Stimulated activated CD4-positive, alpha-beta T cell treated with anti-CD3 and anti-CD28 coated beads, Interleukin-2, amount 100 ng/mL, for 48 hours (primary cell): ENCODE measurements at regions not wholly inside any gene's neighbourhood (a gene's known extent, or its start where the extent isn't known, plus 50 kb on each side); places are given as distances from the start of the nearest gene placed in this dataset.

ENCODE experiments used
- DNase-seq, 2 donors: peaks; one replicate each; pipeline ENCODE4 v3.0.0-alpha.2; 2020

DNA sequence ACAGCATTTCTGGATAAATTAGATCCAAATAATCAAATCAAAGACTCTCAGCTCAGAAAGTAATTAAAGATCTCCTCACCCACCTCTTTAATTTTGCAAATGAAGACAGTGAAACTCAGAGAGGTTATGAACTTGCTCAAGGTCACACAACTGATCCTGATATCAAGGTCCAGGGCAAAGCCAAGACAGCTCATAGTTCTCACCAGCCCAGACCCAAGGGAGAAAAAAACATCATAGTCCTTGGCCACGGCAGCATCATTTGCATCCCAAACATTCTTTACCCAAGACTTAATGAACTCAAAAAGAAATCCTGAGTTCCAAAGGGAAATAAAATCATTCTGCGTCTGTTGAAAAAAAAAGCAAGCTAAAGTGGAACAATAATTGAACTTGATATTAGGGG, 112.1 kb downstream of the DAD1 start:
- no peak for DNase-seq

DNA sequence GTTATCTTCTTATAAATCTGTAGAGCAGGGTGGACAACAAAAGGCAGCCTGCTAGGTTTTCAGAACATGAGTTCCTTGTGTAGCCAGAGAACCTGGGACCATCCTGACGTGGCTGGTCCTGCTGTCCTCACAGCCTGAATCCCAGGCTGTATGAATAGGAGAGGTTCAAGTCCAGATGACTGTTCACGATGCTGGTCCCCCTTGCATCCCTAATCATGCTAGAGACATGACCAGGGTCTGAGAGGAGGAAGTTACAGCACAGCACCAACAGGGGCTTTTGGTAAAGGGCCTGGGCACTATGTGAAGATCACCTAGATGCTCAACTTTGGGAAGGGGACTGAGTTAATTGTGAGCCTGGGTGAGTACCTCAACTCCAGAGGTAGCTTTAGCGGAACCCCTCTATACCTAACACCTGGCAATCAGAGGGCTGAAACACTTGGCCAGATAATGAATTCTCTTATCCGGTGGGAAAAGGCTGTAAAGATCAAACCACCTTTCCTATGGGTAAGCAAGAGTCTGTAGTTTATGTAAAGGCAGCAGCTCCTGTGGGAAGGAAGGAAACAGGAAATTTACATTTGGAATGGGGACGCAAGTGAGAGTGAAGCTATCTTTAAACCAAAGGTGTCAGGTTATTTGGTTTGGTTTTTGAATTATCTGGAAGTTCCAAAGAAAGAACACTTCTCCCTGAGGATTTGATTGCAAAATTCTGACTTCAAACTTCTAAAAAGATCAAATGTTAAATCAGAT, 112.8 kb downstream of the DAD1 start:
- DNase-seq = no peak

DNA sequence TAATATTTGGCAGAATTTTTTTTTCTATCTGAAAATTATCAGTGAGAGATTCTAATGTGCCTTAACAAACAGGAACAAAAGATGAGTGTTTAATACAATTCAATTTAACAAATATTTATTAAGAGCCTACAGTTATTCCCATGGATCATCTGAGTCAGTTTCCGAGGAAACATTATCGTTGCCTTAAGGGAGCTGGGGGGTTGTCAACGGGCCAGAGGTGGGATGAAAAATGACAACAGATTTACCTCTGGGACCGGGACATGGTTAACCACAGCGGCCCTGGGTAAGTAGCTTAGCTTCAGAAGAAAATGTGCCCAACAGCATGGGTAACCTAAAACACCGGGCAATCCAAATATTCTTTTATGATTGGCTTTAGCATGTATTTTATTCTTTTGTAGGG, 113.6 kb downstream of the DAD1 start:
- no peak for DNase-seq

DNA sequence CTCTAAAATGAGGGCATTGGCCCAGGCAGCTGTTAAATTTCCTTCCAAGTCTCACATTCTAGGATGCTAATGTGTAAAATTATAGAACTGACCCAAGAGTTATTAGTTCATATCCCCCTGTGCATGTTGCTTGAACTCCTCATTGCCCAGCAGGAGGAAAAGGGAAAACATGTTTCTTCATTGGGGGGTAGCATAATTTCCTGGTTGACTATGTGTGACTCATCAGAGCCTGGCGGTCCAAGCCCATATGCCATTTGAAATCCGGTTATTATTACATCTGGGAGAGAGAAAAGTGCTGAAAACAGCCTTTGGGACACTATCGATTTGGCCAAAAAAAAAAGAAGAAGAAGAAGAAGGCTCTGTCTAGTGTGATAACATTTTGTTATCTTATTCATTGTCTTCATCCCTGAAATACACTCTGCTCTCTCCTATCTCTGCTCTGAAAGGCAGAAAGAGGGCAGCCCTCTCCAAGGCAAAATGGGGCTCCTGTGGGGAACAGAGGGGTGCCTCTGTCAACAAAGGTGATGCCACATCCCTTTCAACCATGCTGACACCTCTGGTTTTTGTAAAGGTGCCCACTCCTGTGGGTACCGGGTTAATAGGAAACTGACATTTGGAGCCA, 114.2 kb downstream of the DAD1 start:
- no peak for DNase-seq

DNA sequence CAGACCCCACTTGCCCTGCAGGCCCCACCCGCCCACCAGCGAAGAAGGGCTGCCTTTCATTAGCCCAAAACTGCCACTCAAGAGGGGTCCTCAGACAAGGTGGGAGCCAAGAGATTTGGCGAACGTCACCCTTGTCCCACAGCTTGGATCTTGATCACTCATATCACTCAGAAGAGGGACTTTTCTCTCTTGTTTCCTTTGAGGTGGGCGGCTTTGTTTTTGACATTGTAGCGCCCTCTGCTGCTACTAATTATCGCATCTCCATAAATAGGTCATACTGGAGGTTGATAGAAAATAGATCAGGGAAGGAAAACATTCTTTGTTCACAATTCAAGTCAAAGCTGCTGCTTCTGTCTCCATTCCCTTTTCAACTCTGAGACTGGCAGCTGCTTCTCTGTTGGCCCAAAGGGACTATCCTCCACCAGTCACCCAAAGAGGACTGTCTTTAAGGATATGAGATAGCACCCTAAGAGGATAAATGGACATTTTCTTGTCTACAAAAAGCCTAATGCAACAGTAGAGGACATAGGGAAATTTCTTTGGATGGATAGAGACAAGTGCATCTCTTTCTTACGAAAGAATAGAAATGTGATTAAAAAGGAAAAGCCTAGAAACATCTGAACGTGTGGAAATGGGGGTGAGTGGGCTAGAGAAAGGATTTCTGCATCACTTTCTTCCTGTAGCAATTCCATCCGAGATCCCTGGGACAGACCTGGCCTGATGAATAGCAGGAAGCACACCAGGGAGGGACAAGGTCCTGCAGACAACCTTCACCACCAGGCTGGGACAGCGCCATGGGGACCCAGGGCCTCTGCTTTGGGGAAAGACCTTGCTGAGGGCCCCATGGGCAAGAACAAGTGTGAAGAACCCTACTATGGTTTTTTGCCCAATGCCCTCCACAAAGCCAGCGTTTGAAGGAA, 115.8 kb downstream of the DAD1 start:
- DNase-seq = no peak

DNA sequence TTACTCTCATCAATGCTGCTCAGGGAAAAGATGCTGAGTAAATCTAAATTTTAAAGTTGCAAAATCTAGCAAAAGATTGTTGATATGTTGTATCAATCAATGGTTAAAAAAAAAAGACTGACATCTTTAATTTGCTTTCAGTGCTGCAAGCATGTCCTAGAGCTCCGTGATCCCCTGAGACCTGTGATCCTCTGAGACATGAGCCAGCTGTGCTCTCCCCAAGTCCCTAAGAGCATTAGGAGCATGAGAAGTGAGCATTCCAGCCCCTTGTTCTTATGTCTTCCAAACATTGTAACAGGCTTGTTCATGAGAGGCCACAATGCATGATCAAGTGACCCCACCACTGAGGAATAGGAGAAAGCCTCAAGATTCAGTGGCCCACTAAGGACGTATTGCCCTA, 116.6 kb downstream of the DAD1 start:
- no peak for DNase-seq

DNA sequence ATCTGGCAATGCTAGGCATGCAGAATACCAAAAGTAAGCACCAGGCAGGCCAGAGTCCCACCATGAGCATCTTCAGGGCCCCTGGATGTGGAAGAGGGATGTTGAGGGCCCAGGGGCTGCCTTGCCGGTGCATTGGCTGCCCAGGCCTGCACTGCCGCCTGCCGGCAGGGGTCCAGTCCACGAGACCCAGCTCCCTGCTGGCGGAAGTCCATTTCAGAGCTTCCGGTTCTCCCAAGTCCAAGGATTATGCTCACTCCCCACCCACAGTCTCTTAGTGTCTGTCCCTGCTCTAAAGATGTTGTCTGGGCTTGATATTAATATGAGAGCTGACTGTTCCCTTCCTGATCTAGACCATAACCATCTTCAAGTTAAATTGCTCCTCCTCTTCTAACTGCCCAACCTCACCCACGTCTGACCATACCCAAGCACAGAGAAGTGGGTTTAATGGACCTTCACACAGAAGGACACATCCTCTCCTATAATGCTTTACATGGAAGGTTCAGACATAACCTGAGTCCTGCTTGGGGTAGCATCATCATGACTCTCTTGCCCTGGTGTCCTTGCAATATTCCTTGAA, 117.4 kb downstream of the DAD1 start:
- DNase-seq = no peak

DNA sequence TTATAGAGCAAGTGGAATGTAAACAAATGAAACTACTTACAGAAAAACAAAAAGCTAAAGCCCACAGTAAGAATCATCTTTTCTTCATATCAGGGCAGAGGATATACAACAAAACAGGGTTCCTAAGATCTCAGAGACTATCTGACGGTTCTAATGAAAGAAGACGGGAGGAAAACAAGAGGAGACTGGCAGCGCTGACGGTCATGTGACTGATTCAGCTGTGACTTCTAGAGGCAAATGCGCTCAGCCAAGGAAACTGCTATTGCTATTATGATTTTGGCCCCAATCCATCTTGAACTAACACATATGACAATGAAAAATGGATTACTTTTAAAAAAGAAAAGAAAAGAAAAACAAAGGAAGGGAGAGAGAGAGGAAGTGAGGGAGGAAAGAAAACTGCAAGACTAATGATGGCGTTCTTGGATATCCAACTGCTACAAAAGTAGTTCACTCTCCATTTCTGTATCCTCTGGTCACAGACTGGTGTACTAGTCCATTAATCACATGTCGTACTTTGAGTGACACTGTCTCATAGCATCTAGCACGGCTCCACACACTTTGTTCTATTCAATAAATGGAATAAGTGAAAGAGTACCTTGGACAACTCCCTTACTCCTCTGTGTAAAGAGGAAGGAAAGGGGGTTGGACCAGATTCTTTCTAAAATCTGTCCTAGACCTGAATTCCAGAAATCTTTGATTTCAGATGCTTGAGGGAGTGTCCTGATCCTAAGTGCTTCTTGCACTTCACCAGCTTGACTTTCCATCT, 119.3 kb downstream of the DAD1 start:
- DNase-seq = no peak

DNA sequence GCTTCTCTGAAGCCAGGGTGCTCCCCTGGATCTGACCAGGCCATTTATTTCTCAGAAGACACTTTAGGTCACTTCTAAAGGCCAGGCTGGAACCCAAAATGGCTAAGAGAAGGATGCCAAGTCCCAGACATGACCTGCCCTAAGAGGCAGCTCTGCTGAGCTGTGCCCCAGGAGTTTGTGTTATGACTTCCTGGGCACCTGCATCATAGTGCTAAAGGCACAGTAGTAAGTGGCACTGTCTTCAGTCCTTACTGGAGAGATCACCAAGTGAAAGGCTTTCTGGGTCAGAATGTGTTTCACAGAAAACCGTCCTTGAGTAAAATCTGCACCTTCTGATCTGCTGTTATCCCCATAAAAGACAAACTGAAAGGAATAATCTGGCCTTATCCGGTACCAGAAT, 120.2 kb downstream of the DAD1 start:
- DNase-seq = no peak

DNA sequence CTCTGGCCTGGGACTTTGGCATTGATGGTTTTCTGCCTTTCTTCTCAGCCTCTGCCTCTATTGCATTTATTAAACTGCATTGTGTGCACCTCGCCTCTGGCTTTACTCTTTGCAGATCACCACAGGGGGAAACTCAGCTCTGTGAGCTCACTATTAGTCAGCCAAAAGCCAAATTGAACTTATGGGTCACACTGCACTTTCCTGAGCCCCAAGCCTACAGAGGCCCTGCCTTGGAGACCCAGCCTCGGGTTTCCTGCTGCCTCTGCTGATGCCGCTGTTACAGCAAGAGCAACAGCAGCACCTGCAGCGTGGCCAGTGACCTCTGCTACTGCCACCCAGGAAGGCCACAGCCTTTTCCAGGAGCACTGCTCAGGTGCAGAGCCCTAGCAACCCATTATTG, 122.5 kb downstream of the DAD1 start:
- DNase-seq = no peak

DNA sequence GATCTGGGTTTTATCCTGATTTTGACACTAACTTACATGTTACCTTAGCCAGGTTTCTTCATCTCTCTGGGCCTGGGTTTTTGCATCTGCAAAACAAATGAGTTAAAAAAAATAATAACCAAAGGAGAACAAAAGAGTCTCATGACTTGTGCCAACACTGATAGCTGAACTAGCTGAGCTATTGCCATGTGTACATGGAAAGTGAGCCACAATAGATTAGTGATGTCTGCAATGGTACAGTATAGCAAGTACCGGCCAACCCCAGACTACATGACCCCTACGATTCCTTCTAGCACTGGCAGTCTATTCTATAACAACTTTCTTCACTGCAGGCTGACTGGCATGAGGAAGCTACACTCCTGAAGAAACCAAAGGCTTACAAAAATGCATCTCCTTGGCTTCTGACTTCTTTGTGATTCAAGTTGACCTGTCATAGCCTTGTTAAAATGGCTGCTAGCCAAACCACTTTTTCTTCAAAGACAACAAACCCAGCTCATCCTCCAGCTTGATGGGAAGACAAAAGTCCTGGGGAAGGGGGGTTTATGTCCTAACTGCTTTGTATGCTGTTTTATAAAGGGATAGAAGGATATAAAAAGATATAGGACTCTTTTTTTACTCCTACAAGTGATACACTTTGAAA, 123.7 kb downstream of the DAD1 start:
- DNase-seq = no peak

DNA sequence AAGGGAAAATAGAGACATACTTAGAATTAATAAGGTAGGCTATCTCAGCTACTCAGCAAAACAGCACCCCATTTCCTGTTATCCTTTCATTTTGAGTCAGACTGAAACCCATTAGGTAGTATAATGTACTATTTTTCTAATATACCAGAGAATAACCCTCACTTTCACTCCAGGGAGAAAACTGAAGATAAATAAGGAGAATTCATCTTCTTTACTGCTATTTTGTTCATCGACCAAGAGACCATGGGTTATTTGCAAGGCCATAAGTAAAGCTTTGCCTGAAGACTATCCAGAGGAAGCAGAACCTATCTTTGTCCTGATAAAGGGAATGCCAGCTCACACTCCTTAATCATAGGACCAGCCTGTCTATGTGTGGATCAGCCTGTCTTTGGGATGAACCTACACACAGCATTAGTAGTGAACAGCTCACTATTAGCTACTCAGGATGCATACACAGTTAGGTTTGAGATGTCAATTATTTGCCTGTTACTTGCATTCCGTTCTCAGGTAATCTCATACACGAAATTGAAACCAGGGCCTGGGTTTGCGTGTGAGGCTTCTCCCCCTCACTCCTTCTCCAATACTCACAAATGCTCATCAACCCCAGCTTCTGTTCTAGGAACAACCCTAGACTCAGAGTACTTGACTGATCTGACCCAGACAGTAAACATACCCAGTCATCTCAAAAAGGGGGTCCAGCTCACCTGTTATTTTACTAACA, 124.4 kb downstream of the DAD1 start:
- DNase-seq = no peak

DNA sequence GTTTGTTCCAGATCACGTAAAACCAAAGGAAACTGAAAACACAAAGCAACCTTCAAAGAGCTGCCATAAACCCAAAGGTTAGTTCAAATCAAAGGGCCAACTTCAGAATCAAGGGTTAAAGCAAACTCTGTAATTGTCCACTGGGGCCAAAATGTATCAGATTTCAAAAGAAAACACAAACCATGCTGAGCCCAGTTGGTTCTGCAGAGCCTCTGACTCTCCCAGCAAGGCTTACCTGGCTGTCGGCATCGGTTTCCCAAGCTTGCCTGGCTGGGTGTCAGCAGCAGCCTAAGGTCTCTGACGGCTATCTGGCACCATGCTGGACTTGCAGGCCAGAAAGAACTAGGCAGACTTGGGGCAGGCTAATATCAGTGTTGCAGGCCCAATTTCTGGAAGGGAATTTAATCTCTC, 125.3 kb downstream of the DAD1 start:
- DNase-seq = no peak

DNA sequence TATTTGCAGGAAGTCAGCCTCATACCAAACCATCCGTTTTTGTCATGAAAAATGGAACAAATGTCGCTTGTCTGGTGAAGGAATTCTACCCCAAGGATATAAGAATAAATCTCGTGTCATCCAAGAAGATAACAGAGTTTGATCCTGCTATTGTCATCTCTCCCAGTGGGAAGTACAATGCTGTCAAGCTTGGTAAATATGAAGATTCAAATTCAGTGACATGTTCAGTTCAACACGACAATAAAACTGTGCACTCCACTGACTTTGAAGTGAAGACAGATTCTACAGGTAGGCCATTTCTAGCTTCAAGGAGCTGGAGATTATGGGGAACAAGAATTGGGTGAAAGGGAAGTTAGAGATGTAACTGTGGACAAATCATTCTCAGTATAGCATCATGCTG, 126.1 kb downstream of the DAD1 start:
- DNase-seq = no peak

DNA sequence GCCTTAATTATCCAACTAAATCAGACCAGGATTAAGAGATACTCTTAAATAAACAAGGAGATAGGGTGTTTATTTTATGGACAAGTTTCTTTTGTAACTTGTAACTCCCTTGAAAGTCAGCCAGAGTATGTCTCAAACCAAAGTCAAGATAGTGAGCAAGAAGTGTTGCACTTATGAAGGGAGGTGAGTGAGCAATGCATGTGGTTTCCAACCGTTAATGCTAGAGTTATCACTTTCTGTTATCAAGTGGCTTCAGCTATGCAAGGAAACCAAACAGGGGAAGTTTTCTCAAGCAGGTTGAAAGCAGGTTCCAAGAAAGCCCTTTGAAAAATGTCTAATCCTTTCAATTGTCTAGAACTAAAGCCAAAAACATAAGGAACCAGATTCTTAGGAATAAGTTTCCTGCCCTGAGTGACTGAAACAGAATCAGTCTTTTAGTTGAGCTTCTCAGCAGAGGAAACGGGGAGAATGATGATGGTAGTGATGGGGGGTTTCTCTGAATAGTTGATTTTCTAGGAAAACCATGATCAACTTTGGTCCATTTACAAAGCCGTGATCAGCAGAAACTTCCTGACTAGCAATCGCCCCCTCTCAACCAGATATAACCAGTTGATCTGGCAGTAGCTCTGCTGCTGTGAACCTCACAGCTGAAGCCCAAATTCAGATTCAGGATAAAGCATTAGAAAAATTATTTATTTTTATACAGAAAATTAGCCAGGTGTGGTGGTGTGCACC, 128.4 kb downstream of the DAD1 start:
- DNase-seq = no peak

DNA sequence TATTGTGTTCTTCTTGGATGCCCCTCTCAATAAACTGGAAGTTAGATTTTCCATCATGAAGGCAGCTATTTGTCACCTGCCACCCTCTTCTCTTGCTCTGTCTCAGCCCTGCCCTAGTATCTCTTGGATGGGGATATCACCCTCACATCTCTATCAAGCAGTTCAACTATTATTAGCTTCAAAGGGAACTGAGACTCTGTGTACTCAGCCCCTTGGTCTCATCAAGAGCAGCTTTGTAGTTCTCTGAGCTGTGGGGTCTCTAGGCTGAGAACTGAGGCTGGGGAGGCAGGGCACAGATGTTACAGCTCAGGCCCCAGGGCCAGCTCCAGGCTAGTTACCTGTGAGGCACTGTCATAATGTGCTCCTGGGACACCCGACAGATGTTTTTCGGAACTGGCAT, 130.3 kb downstream of the DAD1 start:
- DNase-seq = no peak

DNA sequence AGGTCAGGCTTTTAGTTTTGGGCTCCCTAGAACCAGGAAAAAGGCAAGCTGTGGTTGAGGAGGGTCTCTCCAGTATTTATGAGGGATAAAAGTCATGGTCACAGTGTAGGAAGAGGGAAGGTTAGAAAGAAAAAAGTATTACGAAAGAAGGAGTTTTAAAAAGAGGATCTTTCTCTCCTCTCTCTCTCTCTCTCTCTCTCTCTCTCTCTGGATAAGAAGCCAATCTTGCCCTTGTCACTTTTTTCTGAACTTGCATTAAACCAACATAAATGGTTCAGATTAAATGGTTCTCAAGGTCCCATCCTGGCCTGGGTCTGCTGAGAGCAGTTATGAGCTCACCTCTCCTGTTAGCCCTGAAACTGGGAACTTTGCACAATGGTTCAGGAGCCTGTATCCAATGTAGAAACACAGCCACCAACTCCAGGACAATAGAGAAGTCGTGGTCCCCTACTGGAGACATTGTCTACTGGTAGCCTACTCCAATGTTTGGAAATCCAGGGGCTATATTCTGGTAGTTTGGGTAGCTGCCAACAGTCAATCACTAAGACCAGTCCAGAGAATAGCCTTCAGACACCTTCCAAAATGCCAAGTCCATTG, 131.9 kb downstream of the DAD1 start:
- DNase-seq = no peak

DNA sequence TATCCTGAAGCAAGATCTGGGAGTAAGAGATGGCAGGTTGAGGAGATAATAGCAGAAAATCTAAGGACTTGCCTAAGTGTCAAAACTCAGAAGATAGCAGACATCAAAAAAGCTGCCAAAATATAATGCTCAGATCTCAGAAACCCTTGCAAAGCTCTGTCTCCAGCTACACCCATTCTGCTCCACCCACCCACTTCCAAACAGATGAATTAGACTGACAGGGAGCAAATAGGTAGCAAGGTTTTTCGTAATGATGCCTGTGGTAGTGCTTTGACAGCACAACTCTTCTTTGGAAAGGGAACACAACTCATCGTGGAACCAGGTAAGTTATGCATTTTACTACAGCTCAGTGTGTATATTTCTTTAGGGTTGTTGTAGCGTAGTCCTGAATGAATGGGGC, 132.6 kb downstream of the DAD1 start:
- no peak for DNase-seq

DNA sequence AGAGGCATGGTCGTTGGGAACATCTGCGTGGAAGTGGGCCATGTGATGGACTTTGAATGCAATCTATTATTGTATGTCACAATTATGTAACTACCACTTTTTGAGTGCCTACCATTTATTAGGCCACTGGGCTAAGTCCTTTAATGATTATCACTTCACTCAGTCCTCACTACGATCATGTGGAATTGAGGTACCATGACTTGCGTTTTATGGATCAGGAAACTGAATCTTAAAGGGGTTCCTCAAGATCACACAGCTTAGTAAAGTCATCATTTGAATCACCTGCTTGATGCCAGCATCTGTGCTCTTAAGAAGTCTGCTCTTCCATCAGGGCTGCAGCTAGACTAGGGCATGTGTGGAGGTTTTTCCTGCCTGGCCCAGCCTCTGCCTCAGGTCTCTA, 136.7 kb downstream of the DAD1 start:
- DNase-seq = no peak

DNA sequence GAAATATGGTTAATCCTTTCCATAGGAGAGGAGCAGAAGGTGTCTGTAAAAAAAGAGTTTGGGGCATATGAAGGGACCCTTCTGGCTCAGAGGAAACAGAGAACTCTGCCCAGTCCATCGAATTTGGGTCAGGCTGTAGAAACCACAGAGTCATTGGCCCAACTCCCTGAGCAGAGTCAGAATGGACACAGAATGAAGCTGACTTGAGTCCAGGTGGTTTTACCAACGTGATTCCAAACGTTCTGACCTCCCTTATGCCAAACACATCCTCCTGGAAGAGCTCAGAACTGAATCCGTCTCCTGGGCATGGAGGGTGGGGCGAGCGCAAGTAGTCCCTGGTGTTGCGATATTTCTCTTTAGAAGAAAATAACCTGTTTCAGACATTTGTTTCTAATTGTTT, 138.8 kb downstream of the DAD1 start:
- DNase-seq = no peak

DNA sequence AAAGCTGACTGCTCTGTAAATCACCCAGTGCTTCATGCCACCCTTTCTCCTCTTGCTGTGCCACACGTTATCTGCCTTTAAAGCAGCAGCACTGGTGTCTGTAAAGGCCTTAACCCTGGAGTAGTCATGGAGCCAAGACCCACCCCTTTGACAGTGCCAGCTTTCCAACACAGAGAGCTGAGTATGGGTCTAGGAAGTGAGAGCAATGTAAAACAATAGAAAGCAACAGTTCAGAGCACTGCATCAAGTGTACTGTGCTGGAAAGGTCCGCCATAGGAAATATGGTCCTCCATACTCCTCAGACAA, 139.5 kb downstream of the DAD1 start:
- no peak for DNase-seq
